Hepatocyte (in vitro differentiated cells): ENCODE measurements at regions not wholly inside any gene's neighbourhood (a gene's known extent, or its start where the extent isn't known, plus 50 kb on each side); places are given as distances from the start of the nearest gene placed in this dataset.

Experiments used
- DNase-seq: peaks from one replicate; pipeline ENCODE4 v3.0.0-alpha.2; 2016; ENCODE audit warnings: low spot score
- H2AFZ ChIP-seq: fragments of 200-600 bp; sonication (generic); 2 replicates; pipeline ENCODE4 v1.6.0; 2016; ENCODE audit warnings: antibody characterized with exemption, mild to moderate bottlenecking
- H3K27ac ChIP-seq: fragments of 200-600 bp; sonication (generic); 2 replicates; pipeline ENCODE4 v1.5.1; 2016; ENCODE audit warnings: mild to moderate bottlenecking
- H3K27me3 ChIP-seq: fragments of 200-600 bp; sonication (generic); 2 replicates; pipeline ENCODE4 v1.6.1; 2016
- H3K36me3 ChIP-seq: fragments of 200-600 bp; sonication (generic); replicated peaks from 2 replicates; pipeline ENCODE4 v1.5.1; 2016; ENCODE audit warnings: low read depth; ENCODE audit not compliant: insufficient read depth
- H3K4me1 ChIP-seq: fragments of 200-600 bp; sonication (generic); 2 replicates; pipeline ENCODE4 v1.5.1; 2016; ENCODE audit warnings: mild to moderate bottlenecking, moderate library complexity; ENCODE audit not compliant: insufficient read depth
- H3K4me2 ChIP-seq: fragments of 200-600 bp; sonication (generic); 2 replicates; pipeline ENCODE4 v1.6.0; 2016
- H3K4me3 ChIP-seq: fragments of 200-600 bp; sonication (generic); 2 replicates; pipeline ENCODE4 v1.5.1; 2016; ENCODE audit warnings: mild to moderate bottlenecking
- H3K79me2 ChIP-seq: fragments of 200-600 bp; sonication (generic); 2 replicates; pipeline ENCODE4 v1.6.0; 2017; ENCODE audit warnings: mild to moderate bottlenecking
- H3K9me2 ChIP-seq: fragments of 200-600 bp; sonication (generic); replicated peaks from 2 replicates; pipeline ENCODE4 v1.6.0; 2017; ENCODE audit warnings: mild to moderate bottlenecking; ENCODE audit not compliant: insufficient read depth
- H3K9me3 ChIP-seq: fragments of 200-600 bp; sonication (generic); 2 replicates; pipeline ENCODE4 v1.5.1; 2016; ENCODE audit warnings: low read depth, mild to moderate bottlenecking
- H4K20me1 ChIP-seq: fragments of 200-600 bp; sonication (generic); 2 replicates; pipeline ENCODE4 v1.6.0; 2016; ENCODE audit warnings: mild to moderate bottlenecking; ENCODE audit not compliant: insufficient read depth, poor library complexity, severe bottlenecking
- EZH2 ChIP-seq: fragments of 200-600 bp; sonication (generic); IDR thresholded peaks from 2 replicates; pipeline ENCODE4 v1.6.1; 2016; ENCODE audit warnings: antibody characterized with exemption, mild to moderate bottlenecking, borderline replicate concordance
- EZH2phosphoT487 ChIP-seq: fragments of 200-600 bp; sonication (generic); IDR thresholded peaks from one replicate; pipeline ENCODE4 v1.6.1; 2018; ENCODE audit warnings: antibody characterized with exemption, mild to moderate bottlenecking, low read depth, moderate library complexity; ENCODE audit not compliant: unreplicated experiment, severe bottlenecking
- WGBS: methylation state at CpG from one replicate; pipeline ENCODE4 v1.1.6; 2016; ENCODE audit warnings: low lambda C conversion rate; ENCODE audit errors: missing lambda C conversion rate; 5-methylcytosine and 5-hydroxymethylcytosine counted together
- TF ChIP-seq, protein P1 (sequence below): fragments of 200-600 bp; sonication (generic); IDR thresholded peaks from 2 replicates; pipeline ENCODE4 v1.5.1; 2016; ENCODE audit warnings: antibody characterized with exemption, mild to moderate bottlenecking; ENCODE audit not compliant: poor library complexity

DNA sequence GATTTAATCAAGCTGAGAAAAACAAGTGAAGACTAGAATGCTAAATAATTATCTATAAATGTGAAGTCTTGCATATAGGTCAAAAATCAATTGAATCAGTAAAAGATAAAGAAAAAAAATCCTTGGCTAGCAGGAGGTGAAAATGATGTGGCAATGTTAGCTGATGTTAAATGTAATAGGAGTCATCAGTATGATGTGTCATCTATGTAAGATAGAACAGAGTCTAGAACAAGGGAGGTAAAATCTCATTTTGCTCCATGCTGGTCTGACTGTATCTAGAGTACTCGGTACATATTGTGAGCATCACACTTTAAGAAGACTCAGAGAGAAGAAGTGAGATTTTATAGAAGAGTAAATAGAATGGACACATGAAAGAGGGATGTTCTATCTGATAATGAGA is 721.2 kb downstream of the ETS1 start:
- Histone ChIP-seq H3K4me3 (no peak overlapping the region), H3K4me2 (no peak overlapping the region), H4K20me1 (no peaks in the 10 kb centered on the region), H3K9me2 (no peaks in the 10 kb centered on the region), H3K36me3 (no peaks in the 10 kb centered on the region), H3K27ac (no peak overlapping the region), H3K9me3 (no peaks in the 10 kb centered on the region), H2AFZ (no peak overlapping the region), H3K79me2 (no peaks in the 10 kb centered on the region), H3K4me1 (no peaks in the 10 kb centered on the region), H3K27me3 (no peaks in the 10 kb centered on the region)
- no peak for DNase-seq
- WGBS: 94% methylated on average over 1 of the region's 1 CpG
- TF ChIP-seq EZH2phosphoT487 (no peak), EZH2 (no peak)
- TF ChIP-seq, protein P1, sequence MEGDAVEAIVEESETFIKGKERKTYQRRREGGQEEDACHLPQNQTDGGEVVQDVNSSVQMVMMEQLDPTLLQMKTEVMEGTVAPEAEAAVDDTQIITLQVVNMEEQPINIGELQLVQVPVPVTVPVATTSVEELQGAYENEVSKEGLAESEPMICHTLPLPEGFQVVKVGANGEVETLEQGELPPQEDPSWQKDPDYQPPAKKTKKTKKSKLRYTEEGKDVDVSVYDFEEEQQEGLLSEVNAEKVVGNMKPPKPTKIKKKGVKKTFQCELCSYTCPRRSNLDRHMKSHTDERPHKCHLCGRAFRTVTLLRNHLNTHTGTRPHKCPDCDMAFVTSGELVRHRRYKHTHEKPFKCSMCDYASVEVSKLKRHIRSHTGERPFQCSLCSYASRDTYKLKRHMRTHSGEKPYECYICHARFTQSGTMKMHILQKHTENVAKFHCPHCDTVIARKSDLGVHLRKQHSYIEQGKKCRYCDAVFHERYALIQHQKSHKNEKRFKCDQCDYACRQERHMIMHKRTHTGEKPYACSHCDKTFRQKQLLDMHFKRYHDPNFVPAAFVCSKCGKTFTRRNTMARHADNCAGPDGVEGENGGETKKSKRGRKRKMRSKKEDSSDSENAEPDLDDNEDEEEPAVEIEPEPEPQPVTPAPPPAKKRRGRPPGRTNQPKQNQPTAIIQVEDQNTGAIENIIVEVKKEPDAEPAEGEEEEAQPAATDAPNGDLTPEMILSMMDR: no peak

DNA sequence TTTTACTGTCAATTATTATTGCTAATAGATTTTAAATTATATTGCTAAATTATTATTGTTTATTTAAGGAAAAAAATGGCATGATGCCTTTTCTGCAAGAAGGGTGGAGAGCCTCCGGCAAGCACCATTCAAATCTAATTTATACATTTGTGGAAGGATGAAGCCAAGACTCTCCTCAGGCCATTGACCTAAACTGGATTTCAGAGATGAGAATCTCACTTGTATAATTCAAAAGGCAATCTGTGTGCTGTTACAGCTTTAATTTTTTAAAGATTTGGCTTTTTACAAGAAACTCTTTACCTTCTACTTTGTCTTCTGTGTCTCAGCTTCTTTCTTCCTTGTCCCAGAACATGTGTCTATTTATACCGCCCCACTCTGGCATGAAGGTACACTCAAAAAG is 722.5 kb downstream of the ETS1 start:
- H4K20me1 ChIP-seq: no peaks in the 10 kb centered on the region
- no peaks in the 10 kb centered on the region for H3K27me3 ChIP-seq
- DNase-seq: no peak
- no peaks in the 10 kb centered on the region for H3K9me2 ChIP-seq
- TF ChIP-seq, protein P1: no peak
- TF ChIP-seq EZH2 (no peak), EZH2phosphoT487 (no peak)
- H2AFZ ChIP-seq: no peak overlapping the region
- no peak overlapping the region for H3K4me3 ChIP-seq
- no peaks in the 10 kb centered on the region for H3K79me2 ChIP-seq
- no peak overlapping the region for H3K27ac ChIP-seq
- H3K4me2 ChIP-seq: no peak overlapping the region
- H3K36me3 ChIP-seq: no peaks in the 10 kb centered on the region
- no peaks in the 10 kb centered on the region for H3K9me3 ChIP-seq
- WGBS: 92% methylated on average over 2 of the region's 2 CpGs
- H3K4me1 ChIP-seq: peaks cover under 1% of the 10 kb centered on the region

DNA sequence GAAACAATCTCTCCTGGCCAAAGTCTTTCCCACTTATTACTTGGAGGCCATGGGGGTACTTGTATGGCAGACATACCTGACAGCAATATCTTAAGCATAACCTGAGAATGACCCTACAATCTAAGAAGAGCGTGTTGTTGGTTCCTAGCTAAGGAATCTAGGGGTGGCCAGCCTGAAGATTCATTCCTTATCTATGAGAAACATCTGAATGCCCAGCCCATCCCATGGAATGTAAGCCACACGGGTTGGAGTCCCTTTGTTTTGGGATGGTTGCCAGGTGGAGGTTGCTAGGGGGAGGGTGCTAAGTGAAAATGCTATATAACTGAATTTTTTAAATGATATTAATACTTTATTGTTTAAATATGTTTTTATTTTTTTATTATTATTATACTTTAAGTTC is 725.0 kb downstream of the ETS1 start:
- no peaks in the 10 kb centered on the region for H3K79me2 ChIP-seq
- H2AFZ ChIP-seq: no peak overlapping the region
- no peaks in the 10 kb centered on the region for H3K9me2 ChIP-seq
- peaks cover 6% of the 10 kb centered on the region for H3K4me1 ChIP-seq
- no peaks in the 10 kb centered on the region for H3K9me3 ChIP-seq
- no peak overlapping the region for H3K4me3 ChIP-seq
- TF ChIP-seq EZH2phosphoT487 (no peak), EZH2 (no peak)
- TF ChIP-seq, protein P1: no peak
- no peaks in the 10 kb centered on the region for H3K27me3 ChIP-seq
- H4K20me1 ChIP-seq: no peaks in the 10 kb centered on the region
- H3K27ac ChIP-seq: no peak overlapping the region
- no peak overlapping the region for H3K4me2 ChIP-seq
- H3K36me3 ChIP-seq: no peaks in the 10 kb centered on the region
- WGBS: 68% methylated on average over 2 of the region's 2 CpGs
- DNase-seq: no peak

DNA sequence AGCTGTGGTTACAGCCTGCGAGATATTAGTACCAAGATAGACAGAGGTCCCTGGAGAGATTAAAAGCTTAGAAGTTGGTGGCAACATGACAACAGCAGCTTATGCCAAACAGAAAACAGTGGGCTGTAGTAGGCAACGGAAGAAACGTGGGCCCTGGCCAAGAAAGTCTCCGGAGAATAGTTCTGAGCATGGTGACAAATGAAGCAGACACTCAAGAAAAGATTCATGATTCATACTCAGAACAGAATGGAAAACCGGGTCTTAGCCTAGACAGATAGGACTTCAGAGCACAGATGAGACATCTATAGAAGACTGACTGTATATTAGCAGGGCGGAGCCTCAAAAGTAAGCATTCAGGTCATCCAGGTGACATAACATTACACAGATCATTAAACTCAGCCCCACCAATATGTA is 727.4 kb downstream of the ETS1 start:
- no peaks in the 10 kb centered on the region for H3K27me3 ChIP-seq
- H3K27ac ChIP-seq: peak overlapping the region; percentile 84
- H4K20me1 ChIP-seq: no peaks in the 10 kb centered on the region
- no peaks in the 10 kb centered on the region for H3K9me2 ChIP-seq
- no peaks in the 10 kb centered on the region for H3K36me3 ChIP-seq
- H3K4me1 ChIP-seq: peaks cover 6% of the 10 kb centered on the region
- H3K79me2 ChIP-seq: no peaks in the 10 kb centered on the region
- TF ChIP-seq, protein P1: no peak
- TF ChIP-seq EZH2phosphoT487: no peak
- 84% methylated on average over 6 of the region's 6 CpGs for WGBS
- DNase-seq: peak; percentile 36
- no peak overlapping the region for H2AFZ ChIP-seq
- H3K9me3 ChIP-seq: no peaks in the 10 kb centered on the region
- no peak overlapping the region for H3K4me2 ChIP-seq
- H3K4me3 ChIP-seq: no peak overlapping the region
